MCF 10A (cell line): ENCODE measurements at regions not wholly inside any gene's neighbourhood (a gene's known extent, or its start where the extent isn't known, plus 50 kb on each side); places are given as distances from the start of the nearest gene placed in this dataset.

Experiments used
- BruUV-seq: library from RNA; stranded (reverse); fragments of 400-500 nt; replicated peaks from 2 replicates; lab custom pipeline; 2021; lab: Mats Ljungman, UMichigan
- CTCF ChIA-PET: fragments of 300-600 bp; sonication (Branson Sonifier 250); formaldehyde crosslinking; extraction: SDS; loops from one replicate; lab custom pipeline; 2021; ENCODE audit warnings: antibody characterized with exemption, inconsistent platforms; lab: Yijun Ruan, JAX
- POLR2A ChIA-PET: fragments of 300-600, 350-650 bp; sonication (Branson Sonifier 250); formaldehyde crosslinking; extraction: SDS; loops from one replicate; lab custom pipeline; 2020; ENCODE audit warnings: antibody characterized with exemption, inconsistent platforms; lab: Yijun Ruan, JAX
- DNase-seq: peaks from one replicate; pipeline ENCODE4 v3.0.0-alpha.2; 2018; ENCODE audit not compliant: unreplicated experiment
- H3K27ac Mint-ChIP-seq: one replicate; pipeline ENCODE4 v1.8.0; 2022; ENCODE audit warnings: mild to moderate bottlenecking, low read depth, mixed read lengths; ENCODE audit not compliant: unreplicated experiment
- H3K27me3 Mint-ChIP-seq: one replicate; pipeline ENCODE4 v1.8.0; 2022; ENCODE audit warnings: mixed read lengths; ENCODE audit not compliant: insufficient read depth, unreplicated experiment
- H3K36me3 Mint-ChIP-seq: one replicate; pipeline ENCODE4 v1.8.0; 2022; ENCODE audit warnings: mild to moderate bottlenecking, moderate library complexity, mixed read lengths; ENCODE audit not compliant: insufficient read depth, unreplicated experiment
- H3K4me1 Mint-ChIP-seq: one replicate; pipeline ENCODE4 v1.8.0; 2022; ENCODE audit warnings: mixed read lengths; ENCODE audit not compliant: insufficient read depth, unreplicated experiment
- H3K4me3 Mint-ChIP-seq: one replicate; pipeline ENCODE4 v1.8.0; 2022; ENCODE audit warnings: mild to moderate bottlenecking, moderate library complexity, mixed read lengths; ENCODE audit not compliant: unreplicated experiment
- H3K9me3 Mint-ChIP-seq: one replicate; pipeline ENCODE4 v1.8.0; 2022; ENCODE audit warnings: mixed read lengths; ENCODE audit not compliant: unreplicated experiment
- CTCF ChIP-seq: fragments of 200-600 bp; IDR thresholded peaks from one replicate; pipeline ENCODE4 v1.8.0; 2022; ENCODE audit warnings: antibody characterized with exemption, mild to moderate bottlenecking; ENCODE audit not compliant: unreplicated experiment
- intact Hi-C: fragments of 100-400 bp; cut with micrococcal nuclease; formaldehyde crosslinking; loops from 2 replicates; pipeline ENCODE4 v1.14.1; 2022

- intact Hi-C loops: no loop called here
- peaks cover 18% of the 10 kb centered on the region for H3K9me3 Mint-ChIP-seq
These were observed 305.8 kb upstream of the SYNCRIP start for GRCh38 chr6:85948481-85948880.

GRCh38 chr6:85945459-85946185 is 302.9 kb upstream of the SYNCRIP start:
- Mint-ChIP-seq H3K27ac (no peak overlapping the region), H3K4me1 (no peaks in the 10 kb centered on the region), H3K27me3 (no peaks in the 10 kb centered on the region), H3K9me3 (peaks cover 20% of the 10 kb centered on the region), H3K36me3 (no peaks in the 10 kb centered on the region), H3K4me3 (no peak overlapping the region)
- DNase-seq: no peak
- TF ChIP-seq CTCF: no peak
- intact Hi-C loops: no loop called here
- no TSS peak for BruUV-seq
- CTCF ChIA-PET: interaction anchor here (0.6 kb wide), 1 partner anchor 910 kb away, joined by 4 read pairs; no protein-coding TSS in a partner anchor
- POLR2A ChIA-PET: no interaction called here

More at GRCh38 chr6:85948481-85948880, 305.8 kb upstream of the SYNCRIP start:
- TF ChIP-seq CTCF: no peak
- no peak overlapping the region for H3K4me3 Mint-ChIP-seq
- no peaks in the 10 kb centered on the region for H3K4me1 Mint-ChIP-seq
- ChIA-PET CTCF (no interaction called here), POLR2A (no interaction called here)
- DNase-seq: no peak
- H3K27me3 Mint-ChIP-seq: no peaks in the 10 kb centered on the region
- H3K27ac Mint-ChIP-seq: no peak overlapping the region
- BruUV-seq: no TSS peak
- H3K36me3 Mint-ChIP-seq: no peaks in the 10 kb centered on the region

- ChIA-PET POLR2A (no interaction called here), CTCF (no interaction called here)
- no peak for TF ChIP-seq CTCF
- H3K9me3 Mint-ChIP-seq: peaks cover 12% of the 10 kb centered on the region
- no peak overlapping the region for H3K27ac Mint-ChIP-seq
- DNase-seq: no peak
- intact Hi-C loops: no loop called here
- H3K4me3 Mint-ChIP-seq: no peak overlapping the region
- no peaks in the 10 kb centered on the region for H3K36me3 Mint-ChIP-seq
- no peaks in the 10 kb centered on the region for H3K27me3 Mint-ChIP-seq
- no TSS peak for BruUV-seq
- H3K4me1 Mint-ChIP-seq: no peaks in the 10 kb centered on the region
These were observed 302.1 kb upstream of the SYNCRIP start for GRCh38 chr6:85944776-85945175.

GRCh38 chr6:85942844-85943243 is 300.2 kb upstream of the SYNCRIP start:
- BruUV-seq: no TSS peak
- H3K27me3 Mint-ChIP-seq: no peaks in the 10 kb centered on the region
- intact Hi-C loops: no loop called here
- no peak overlapping the region for H3K27ac Mint-ChIP-seq
- peaks cover 8% of the 10 kb centered on the region for H3K9me3 Mint-ChIP-seq
- CTCF ChIA-PET: interaction anchor here (0.6 kb wide), 1 partner anchor 222 kb away, joined by 3 read pairs; no protein-coding TSS in a partner anchor
- H3K4me1 Mint-ChIP-seq: no peaks in the 10 kb centered on the region
- H3K36me3 Mint-ChIP-seq: no peaks in the 10 kb centered on the region
- no peak for TF ChIP-seq CTCF
- POLR2A ChIA-PET: no interaction called here
- no peak for DNase-seq
- no peak overlapping the region for H3K4me3 Mint-ChIP-seq
